ENCODE measurements at regions not wholly inside any gene's neighbourhood (a gene's known extent, or its start where the extent isn't known, plus 50 kb on each side); places are given as distances from the start of the nearest gene placed in this dataset.

- no peak for DNase-seq (ENCODE audit: low read depth in 1 of 2, low spot score in 1 of 2)
Observed at GRCh38 chr16:73711406-73712080, 585.1 kb upstream of the PSMD7 start.

DNA sequence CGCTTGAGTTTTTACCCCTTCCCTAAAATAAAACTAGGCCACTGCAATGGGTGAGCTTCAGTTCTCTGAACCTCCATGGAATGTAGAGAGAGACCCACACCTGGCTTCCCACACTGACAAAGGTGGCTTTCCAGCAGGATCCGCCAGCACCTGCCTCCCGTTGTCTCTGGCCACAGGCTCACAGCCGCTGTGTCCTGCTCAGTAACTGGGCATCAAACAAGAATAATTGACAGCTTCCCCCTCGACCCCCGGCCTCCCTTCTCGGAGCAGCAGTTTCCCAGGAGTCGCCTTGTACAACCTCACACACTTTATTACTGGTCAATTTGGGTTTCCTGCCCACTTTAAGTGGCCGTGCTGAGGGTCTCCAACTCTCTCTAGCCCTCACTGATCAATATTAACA, 586.1 kb upstream of the PSMD7 start:
- no peak for DNase-seq (ENCODE audit: low read depth in 1 of 2, low spot score in 1 of 2)

GRCh38 chr16:73707863-73708262, 588.8 kb upstream of the PSMD7 start:
- no peak for DNase-seq (ENCODE audit: low read depth in 1 of 2, low spot score in 1 of 2)

DNA sequence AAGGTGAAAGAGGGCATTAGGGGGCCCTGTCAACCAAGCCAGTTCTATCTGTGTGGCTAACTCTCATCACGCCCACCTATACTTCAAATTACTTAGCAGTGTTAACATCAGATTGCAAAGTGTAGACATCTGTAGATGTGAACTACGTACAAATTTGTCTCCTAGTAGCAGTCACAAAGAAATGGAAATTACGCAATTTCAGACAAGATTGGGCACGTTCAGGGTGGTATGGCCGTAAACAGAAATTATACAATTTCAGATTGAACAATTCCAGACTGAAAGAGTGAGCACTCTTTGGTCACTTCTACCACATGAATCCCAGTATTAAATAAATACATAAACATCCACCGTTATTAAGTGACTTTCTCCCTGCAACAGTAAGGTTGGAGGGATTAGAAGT, 592.7 kb upstream of the PSMD7 start:
- DNase-seq (ENCODE audit: low read depth in 1 of 2, low spot score in 1 of 2): no peak

- DNase-seq (ENCODE audit: low read depth in 1 of 2, low spot score in 1 of 2): no peak
Observed at GRCh38 chr16:73697336-73697735, 599.3 kb upstream of the PSMD7 start.

- no peak for DNase-seq (ENCODE audit: low read depth in 1 of 2, low spot score in 1 of 2)
Observed at GRCh38 chr16:73692861-73693260, 603.8 kb upstream of the PSMD7 start.

GRCh38 chr16:73683804-73684203, 612.8 kb upstream of the PSMD7 start:
- DNase-seq (ENCODE audit: low read depth in 1 of 2, low spot score in 1 of 2): no peak

DNA sequence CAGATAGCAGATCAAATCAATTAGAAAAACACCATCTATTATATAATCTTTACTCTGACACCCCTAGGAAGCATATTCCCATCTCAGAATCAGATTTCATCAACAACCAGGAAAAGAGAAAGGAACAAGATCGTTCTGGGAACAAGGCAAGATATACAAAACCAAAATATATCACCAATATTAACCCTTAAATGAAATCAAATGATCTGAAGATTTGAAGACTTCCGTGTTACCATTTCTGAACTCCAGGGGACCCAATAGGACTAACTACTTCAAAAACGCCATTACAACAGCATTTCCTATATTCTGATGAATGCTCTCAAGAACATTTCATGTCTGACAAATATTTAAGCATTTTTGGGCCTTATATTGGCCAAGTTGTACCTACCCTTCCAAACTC, 624.2 kb upstream of the ZFHX3 start:
- no peak for DNase-seq (ENCODE audit: low read depth in 1 of 2, low spot score in 1 of 2)

DNA sequence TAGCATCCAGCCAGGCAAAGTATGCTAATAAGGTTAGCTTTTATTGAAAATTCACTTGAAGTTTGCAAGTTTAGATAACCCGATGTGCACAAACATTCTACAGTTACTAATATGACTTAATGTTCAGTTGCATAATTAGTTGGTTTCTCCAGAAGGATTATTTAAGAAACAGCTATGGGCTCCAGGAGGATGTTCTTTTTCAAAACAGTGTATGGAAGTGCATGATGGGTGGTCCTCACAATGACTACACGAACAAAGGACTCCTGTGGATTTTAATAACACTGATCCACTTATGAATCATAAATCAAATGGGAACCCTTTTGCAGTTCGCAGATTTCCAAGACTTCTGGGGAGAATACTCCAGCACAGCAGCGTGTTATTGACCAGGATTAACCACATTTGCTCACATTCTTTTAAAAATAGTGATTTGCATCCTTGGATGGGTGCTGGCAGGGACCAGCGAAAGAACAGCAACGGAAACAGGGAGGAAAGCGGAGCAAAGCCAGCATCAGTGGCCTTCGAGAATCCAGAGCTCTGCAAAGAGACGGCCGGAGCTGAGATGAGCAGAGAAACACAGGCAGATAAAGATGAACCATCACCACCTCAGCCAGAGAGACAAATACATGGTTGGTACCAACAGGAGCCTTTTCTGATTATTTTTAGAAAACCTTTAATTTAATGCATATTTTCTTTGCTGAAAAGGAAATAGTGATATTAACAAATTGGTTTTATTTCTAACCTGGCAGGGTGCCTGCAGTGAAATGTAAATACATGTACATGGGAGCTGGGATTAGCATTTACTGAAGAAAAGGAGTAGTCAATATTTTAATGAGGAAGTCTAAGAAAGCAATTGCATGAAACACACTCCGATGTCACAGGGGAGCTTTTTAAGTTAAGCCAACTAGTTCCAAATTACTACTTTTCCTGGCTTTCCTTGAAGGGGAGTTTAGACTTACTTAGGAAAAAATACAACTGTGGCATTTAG, 623.2 kb upstream of the ZFHX3 start:
- no peak for DNase-seq (ENCODE audit: low read depth in 1 of 2, low spot score in 1 of 2)

DNA sequence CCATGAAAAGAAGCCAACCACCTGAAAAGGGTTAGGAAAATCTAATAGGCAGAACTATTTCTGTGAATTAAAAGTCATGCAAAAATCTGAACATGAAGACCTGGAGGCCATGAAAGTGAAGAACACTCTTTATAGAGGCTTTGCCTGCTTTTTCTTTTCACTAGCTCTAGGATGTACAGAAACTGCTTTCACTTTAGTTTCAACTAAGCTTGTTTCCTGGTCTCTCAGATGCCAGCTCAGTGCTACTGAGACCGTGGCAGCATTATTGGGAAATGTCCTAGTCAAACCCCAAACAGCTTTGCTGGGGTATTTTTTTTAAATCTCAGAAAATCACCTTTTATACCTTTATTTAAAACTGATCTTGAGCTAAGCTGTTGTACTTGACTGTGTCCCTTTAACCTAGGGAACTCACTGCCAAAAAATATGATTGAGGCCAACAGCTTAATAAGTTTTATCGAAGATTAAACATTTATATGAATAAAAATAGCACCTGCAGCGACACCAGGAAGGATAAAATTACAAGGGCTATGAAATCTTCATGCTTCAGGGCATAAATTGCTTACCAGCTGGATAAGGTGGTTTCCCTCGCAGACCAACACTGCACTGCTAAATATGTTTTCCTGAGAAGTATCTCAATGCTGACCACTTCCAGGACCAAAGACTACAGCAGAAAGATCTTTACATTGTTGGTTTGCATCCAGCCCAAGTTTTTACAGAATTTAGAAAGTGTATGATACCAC, 621.8 kb upstream of the ZFHX3 start:
- DNase-seq (ENCODE audit: low read depth in 1 of 2, low spot score in 1 of 2): no peak

- no peak for DNase-seq (ENCODE audit: low read depth in 1 of 2, low spot score in 1 of 2)
Observed at GRCh38 chr16:73663720-73664119, 615.8 kb upstream of the ZFHX3 start.

DNA sequence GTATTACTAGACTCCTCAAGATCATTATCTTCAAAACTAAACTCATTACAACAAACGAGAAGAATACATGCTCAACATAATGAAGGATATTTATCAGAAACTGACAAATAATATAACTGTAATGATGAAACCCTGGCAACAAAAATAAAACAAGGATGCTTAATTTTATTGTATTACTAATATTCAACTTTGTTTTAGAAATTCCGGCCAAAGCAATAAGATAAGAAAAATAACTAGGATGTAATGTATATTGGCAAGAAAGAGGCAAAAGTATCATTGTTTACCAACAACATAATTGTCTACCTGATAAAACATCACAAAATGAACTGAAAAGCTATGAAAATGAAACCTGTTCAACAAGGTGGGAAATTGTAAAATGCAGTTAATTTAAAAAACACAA, 588.3 kb upstream of the ZFHX3 start:
- DNase-seq (ENCODE audit: low read depth in 1 of 2, low spot score in 1 of 2): no peak

- no peak for DNase-seq (ENCODE audit: low read depth in 1 of 2, low spot score in 1 of 2)
Observed at GRCh38 chr16:73629011-73629410, 581.1 kb upstream of the ZFHX3 start.

DNA sequence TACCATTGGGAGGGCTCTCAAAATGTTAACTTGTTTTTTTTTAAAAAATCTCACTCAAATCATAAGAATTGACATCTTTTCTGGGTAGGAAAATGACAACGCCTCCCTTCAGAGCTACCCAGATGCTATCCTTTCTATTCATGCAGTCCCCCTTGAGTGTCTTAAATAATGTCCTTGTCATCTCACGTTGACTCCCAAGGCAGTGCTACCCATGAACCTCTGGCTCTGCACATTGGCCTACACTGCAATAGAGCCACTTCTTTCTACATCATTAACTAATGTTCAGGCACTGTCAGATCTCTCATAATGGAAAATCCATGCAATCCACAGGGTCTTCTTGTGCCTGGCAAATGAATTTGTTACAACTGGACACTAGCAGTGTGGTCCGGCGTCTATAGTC, 569.8 kb upstream of the ZFHX3 start:
- DNase-seq (ENCODE audit: low read depth in 1 of 2, low spot score in 1 of 2): no peak

- no peak for DNase-seq (ENCODE audit: low read depth in 1 of 2, low spot score in 1 of 2)
Observed at GRCh38 chr16:73616770-73617169, 568.8 kb upstream of the ZFHX3 start.

GRCh38 chr16:73616166-73616753, 568.3 kb upstream of the ZFHX3 start:
- DNase-seq (ENCODE audit: low read depth in 1 of 2, low spot score in 1 of 2): no peak

- no peak for DNase-seq (ENCODE audit: low read depth in 1 of 2, low spot score in 1 of 2)
Observed at GRCh38 chr16:73615071-73615940, 567.4 kb upstream of the ZFHX3 start.

GRCh38 chr16:73614131-73614530, 566.2 kb upstream of the ZFHX3 start:
- no peak for DNase-seq (ENCODE audit: low read depth in 1 of 2, low spot score in 1 of 2)

GRCh38 chr16:73610605-73611156, 562.8 kb upstream of the ZFHX3 start:
- no peak for DNase-seq (ENCODE audit: low read depth in 1 of 2, low spot score in 1 of 2)

GRCh38 chr16:73610160-73610559, 562.2 kb upstream of the ZFHX3 start:
- DNase-seq (ENCODE audit: low read depth in 1 of 2, low spot score in 1 of 2): no peak

All from activated CD4-positive, alpha-beta T cell treated with anti-CD3 and anti-CD28 coated beads, Interleukin-2, amount 50 U/mL, for 24 hours (primary cell).